SK-N-DZ (cell line): ENCODE measurements at regions not wholly inside any gene's neighbourhood (a gene's known extent, or its start where the extent isn't known, plus 50 kb on each side); places are given as distances from the start of the nearest gene placed in this dataset.

Experiments
- DNase-seq: peaks from one replicate; pipeline ENCODE4 v3.0.0-alpha.2; 2015; ENCODE audit warnings: low spot score

DNA sequence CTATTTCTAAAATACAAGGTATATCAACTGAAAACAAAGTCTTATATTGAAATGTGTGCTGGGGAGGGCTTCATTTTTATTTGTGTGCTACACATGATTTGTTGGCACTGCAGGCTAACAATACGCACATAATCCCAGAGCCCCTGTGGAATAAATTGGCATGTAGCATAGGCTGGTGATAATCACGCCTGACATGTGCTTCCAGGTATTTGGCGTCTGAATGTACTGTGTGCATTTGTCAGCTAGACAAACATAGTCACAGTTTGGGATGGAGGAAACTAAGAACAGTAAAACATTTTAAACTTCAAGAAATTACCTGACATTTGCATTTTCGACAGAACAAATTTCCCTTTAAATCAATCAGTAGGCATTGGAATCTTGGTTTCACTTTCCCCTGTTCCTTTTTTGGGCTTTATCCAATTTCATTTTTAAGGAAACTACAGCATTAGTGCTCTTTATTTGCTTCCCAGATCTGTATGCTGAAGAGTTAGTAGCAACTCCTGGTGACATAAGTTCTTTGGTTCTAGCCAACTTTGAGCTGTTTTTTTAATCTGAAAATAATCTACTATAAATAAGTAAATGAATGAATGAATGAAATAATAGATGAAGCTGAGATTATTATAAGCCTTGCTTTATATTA is 472.3 kb downstream of the PDHA2 start:
- no peak for DNase-seq

DNA sequence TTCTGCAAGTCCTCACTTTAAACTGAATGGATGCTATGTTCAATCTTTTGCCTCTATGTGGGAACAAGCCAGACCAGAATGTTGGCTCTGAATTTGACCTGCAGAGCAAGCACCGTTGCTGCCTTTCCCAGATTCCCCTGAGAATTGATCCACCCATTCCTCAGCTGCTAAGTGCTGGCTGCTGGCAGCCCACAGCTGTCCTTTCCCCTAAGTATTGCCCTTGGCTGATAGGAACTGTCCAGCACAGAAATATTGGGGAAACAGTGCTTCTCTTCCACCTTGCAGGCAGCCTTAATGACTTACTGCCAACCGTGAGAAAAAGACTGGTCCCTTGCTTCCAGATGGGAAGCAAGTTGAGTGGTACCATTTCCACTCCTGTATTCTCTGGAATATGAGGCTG is 475.9 kb downstream of the PDHA2 start:
- peak; percentile 28 for DNase-seq

DNA sequence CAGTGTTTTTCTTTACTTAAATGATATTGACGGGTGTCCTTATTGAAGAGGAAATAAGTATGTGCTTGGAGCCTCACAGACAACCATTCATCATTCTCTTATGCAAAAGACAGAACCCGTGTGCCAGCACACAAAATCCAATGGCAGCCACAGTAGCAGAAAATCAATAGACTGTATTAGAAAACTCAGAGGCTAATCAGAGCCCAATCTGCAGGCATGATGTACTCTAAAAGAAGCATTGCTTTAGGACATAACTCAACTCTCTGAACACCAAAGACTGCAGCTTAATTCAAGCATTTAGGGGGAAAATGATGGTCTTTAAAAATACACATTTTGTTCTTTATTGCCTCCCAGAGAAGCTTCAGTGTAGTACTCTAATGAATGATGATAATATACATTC is 476.9 kb downstream of the PDHA2 start:
- no peak for DNase-seq

DNA sequence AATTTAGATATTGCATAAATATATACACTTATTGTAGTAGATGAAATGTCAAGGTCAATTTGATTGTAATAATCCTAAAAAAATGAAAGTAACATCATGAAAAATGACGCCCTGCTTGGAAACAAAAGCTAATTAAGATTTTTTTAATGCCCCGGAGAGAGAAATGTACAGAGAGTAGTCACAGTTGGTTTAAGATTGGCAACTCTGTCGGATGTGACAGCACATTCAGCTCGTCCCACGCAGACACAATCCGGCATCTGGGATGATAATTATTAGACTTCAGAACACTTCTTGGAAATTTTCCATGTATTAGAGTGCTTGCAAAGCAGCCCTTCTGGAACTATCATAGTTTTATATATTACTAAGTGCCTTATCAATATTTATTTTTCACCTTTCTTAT is 478.0 kb downstream of the PDHA2 start:
- no peak for DNase-seq

DNA sequence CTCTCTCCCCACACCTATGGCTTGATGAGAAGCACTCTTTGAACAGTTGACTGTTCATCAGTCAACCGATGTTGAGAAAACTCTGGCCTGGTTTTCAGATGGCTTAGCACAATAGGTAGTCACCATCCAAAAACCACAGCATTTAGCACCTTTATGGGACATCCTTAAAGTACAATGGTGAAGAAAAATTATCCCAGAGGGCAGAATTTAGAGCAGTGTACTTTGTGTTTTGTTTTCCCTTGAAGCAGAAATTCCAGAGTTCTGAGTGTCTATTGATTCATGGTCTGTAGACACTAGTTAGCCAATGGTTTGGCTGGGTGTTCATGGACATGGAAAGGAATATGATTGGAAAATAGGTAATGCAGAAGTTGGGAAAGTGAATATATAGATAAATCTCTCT is 487.0 kb downstream of the PDHA2 start:
- no peak for DNase-seq

DNA sequence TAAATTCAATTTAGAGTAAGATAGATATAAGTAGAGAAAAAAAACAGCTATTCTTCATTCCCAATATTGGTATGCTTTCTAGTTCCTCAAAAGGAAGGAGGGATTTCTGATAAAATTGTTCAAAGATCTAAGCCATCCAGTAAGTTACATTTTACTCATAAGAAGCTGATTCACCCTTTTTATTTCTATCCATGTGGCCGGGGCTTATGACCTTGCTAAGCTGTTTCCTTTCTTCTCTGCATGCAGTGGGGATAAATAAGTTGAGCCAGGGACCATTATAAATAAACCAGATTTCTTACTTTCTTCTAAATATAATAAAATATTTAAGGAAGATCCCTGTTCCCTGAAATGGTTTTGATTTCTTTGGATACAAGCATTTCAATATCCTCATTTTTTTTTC is 502.3 kb downstream of the PDHA2 start:
- no peak for DNase-seq

DNA sequence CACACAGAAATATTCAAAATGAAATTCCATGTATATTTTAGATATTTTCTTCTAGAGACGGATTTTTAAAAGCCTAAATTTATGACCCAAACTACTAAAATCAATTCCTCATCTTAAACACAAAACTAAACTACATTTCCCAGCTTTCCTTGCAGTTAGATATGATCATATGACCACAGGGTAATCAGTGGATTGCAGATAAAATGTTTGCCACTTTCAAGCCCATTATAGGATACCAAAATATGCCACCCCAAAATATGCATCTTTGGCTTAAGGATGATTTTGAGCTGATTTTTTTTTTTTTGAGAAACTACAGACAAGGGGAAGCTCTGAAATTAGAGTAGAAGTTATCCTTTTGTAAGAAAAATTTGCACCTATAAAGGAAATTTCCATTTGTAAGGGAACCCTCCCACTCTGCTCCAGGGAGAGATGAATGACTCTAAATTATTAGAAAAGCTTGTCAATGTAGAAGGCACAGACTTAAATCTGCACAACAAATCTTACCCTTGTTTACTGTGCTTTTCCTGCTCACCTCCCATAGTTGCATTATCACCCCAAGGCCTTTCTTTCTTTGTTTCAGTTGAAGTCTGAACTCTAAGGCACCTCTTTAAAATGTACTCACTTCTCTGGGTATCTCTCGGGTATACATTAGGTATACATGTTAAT is 503.0 kb downstream of the PDHA2 start:
- DNase-seq: no peak

DNA sequence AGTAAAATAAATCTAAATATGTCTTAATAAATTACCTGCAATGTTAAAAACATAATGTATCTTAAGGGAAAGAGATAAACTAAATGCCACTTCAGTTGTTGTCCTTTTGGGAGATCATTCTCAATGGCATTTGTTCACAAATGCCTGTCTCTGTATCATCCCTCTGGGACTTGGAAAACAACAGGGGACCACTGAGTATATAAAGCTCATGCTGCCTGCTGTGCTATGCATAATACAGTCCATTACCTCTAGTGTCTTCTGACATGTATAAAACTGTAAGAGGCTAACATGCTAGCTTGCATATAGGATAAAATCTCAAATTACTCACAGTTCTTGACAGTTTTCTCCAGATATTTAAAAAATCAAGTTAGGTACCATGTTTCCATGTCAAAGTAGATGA is 503.9 kb downstream of the PDHA2 start:
- no peak for DNase-seq

DNA sequence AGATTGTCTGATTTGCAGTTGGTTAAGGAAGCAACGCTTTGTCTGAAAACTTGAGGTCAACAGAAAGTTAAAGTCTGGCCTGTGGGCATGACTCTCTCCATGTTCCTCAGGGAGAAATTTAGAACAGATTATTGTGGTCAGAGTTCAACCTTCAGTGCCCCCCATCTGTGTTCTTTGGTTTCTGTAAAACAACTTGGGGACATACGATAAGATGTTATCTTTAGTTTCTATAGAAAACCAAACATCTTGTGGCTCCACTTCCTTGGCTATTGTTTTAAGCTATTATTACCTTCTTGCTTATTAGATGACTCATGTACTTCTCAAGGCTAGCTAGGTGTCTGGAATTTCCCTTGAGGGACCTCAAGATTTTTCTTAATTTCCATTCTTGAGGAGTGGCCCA is 507.7 kb downstream of the PDHA2 start:
- DNase-seq: no peak

DNA sequence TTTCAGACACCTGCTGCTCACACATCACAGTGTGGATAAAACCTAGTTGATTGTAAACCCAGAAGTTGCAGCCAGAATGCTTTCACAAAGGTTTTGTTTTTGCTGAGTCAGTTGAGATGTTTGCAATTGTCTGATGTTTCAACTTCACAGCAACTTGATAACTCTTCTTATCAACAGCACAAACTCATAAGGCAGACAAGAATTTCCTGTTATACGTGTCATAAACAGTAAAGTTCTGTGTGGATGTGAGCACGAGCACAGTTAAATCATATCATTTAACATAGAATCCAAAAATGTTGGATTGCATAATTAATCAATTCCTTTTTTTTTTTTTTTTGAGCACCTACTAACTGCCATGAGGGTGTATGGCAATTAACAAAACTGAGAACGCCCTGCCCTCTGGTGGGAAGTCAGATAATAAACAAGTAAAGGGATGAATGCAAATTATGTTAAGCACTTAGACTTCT is 512.2 kb downstream of the PDHA2 start:
- DNase-seq: peak; percentile 40

DNA sequence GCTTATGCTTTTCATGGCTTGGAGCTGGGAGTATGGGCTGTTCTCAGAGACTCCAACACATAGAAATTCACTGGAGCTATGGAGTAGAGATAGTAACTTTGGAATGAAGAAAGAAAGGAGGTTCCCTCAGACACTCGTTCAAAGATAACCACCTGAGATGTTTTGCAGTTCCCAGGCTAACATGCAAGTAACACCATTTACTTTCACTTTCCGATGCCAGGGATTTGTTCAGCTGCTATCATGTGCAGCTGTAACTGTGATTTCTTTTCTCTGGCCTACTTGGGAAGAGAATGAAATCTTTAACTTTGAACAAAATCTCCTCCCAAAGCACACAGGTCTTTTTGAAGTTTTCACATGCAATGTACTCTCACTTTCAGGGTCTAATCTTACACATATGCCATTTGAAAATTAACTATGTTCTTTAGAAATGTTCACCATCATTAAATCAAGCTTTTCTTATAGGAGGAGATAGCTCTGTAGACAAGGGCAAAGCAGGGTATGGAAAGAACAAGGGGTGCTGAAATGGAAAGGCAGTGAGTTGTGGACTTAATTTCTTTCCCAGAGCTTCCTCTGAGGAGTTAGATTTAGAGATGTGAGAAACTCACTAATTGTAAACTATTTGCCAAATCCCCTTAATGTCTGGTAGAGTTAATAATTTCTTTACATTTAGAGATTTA is 514.3 kb downstream of the PDHA2 start:
- no peak for DNase-seq

DNA sequence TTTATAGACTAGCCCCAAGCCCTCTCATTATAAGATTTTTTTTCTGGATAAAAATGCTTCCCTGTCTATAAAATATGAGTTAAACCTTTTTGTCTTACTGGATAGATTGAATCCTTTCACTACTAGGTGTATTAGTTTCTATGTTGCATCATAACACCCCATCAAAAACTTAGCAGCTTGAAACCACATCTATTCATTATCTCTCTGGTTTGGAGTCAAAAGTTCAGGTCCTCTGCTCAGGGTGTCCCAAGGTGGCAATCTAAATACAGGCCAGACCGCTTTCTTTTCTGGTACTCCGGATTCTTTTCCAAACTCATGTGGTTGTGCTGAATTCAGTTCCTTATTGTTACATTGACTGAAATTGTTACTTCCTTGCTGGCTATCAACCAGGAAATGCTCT is 515.5 kb downstream of the PDHA2 start:
- DNase-seq: no peak

DNA sequence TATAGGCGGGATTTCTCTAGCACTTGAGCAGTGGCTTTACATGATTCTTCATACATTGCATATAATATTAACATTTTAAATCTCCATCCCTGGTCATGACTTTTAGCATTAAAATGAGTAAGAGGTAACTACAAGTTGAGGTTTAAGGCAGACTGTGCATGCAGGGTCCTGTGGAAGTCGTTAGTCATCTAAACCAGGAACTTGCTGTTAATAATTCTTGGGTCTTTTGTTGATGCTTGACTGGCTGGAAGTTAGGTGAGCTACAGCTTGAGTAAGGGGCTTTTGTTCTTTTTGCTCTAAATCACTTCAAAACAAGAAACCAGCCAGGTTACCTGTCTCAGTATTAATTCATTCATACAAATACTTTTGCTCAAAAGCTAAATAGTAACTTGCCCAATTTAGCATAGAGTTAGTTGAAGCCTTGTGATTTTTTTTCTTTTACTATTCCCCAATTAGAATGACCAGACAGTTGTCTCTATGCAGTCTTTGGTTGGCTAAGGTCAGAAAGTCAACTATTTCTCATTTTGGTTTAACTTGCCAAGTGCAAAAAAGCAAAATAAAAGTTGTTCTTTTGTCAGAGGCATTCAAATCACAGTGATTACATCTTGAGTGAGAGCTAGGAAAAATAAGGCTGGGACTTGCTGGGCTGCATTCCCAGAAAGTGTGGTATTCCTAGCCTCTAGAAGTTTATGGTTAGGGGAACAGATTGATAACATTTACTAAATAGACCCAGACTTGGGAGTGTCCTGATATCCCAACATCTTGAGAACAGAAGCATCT is 516.9 kb downstream of the PDHA2 start:
- no peak for DNase-seq

DNA sequence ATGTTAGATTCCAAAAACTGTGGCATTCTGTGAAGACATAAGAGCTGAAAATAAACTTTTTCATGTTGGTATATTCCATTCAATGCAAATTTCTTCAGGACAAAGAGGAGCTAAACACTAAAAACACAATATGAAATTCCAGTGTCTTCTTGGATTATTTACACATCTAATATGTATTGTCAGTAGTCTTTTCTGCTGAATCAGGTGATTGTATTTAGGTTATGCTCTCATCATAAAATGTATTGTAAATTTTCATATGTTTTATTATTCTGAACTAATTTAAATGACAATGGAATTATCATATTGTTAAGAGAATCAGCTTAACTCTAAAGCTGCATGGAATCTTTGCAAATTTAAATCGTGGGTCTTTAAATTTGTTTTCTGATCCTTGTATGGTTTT is 526.7 kb downstream of the PDHA2 start:
- no peak for DNase-seq

DNA sequence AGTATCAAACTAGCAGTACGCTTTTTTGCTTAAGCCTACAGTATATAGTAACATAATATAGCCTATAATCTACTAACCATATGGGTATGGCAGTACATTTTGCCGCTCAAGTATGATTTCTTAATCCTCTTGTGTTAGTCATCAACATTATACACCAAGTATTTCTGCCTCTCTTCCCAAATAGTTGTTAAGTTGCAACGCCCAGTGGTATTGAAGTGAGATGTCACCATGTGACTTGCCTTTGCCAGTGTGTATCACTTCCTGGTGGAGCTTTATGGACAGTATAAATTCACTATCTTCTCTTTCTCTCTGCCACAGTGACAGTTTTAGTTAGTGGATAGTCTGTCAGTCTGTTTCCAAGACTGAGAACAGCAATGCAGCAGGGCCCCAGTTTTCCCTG is 535.5 kb downstream of the PDHA2 start:
- no peak for DNase-seq

DNA sequence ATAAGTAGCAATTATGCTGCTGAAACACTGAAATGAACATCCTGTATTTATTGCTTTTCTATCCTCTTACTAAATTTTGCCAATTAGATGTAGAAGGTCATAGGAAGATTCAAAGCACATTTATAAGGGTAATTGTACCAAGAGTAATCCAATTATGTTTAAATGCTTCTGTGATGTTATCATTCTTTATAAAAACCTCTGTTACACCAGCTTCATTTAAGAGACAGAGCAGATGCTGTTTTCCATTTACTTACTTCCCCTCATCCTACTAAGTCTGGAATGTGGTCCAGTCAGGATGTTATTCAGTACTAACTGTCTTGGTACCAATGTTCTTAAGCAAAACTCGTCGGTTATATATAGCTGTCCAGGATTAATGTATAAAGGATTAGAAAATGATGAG is 539.6 kb downstream of the PDHA2 start:
- DNase-seq: peak; percentile 49

DNA sequence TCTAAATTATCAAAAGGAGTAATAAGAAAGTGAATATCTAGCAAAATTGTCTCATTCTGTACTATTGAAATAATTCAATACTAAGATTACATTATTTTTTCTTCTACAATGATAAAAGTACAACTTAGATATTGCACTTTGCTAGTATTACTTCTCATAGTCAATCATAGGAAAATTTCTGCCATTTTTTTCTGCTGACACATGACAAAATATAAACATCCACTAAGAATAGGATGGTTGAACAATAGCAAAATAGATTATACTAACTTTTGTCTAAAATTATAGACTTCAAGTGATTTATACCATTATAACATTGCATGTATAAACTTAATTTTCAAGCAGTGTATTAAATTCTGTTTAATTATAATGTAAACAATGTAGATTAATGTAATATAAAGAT is 540.2 kb downstream of the PDHA2 start:
- no peak for DNase-seq

DNA sequence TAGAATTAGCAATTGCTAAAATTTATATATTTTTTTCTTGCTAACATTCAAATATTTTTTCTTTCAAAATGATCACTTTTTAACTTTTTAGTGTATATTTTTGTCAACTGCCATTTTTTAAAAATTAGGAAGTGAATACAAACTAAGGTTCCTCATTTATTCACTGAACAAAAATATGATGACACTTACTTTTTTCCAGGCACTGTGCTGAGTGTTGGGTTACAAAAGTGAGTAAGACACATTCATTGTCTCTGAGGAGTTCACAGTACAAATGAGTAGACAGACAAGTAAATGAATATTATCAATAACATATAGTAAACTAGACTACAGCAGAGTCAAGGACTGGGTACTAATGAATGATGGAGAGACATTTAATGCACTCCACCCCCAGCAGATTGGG is 543.5 kb downstream of the PDHA2 start:
- DNase-seq: no peak

DNA sequence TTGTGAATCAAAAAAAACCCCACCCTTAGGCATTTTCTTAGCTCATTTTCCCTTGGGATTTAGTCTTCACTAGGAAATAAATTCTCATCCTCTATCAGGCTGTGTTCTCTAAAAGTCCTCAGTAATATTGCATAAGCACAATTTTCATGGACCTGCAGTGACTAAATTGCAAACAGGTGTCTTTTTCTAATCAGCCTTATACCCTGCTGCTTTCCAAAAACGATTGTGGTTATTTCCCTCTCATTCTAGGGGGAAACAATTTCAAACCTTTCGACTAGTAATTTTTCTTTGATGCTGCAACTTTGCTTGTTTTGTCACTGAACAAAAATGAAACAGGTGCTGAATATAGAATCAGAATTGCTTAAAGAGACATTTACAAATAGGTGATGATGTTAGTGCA is 549.9 kb downstream of the PDHA2 start:
- no peak for DNase-seq

DNA sequence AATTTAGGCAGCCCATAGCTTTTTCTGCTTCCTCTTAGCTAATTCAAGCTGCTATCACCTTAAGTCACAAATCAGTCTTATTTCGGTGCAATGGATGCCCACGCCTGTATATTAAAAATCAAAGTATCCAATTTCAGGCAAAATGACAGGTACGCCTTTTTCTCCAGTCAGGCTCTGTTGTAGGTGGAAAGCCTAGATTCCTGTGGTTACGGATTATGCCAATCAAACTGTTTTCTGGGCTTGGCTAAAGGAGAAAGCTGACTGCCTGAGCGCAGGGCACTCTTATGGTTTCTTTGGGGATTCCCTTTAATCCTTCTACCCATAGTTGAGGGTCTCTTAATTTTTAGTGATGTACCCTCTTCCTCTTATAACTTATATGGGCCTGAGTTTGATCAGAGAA is 550.5 kb downstream of the PDHA2 start:
- no peak for DNase-seq

DNA sequence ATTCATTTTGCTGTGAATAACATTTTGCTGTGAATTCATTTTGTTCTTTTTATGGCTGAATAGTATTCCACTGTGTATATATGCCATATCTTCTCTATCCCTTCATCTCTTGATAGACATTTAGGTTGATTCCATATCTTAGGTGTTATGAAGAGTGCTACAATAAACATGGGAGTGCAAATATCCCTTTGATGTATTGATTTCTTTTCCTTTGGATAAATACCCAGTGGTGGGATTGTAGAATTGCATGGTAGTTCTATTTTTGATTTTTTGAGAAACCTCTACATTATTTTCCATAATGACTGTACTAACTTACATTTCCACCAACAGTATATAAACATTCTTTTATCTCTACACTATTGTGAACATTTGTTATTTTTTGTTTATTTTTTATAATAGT is 555.9 kb downstream of the PDHA2 start:
- DNase-seq: no peak

DNA sequence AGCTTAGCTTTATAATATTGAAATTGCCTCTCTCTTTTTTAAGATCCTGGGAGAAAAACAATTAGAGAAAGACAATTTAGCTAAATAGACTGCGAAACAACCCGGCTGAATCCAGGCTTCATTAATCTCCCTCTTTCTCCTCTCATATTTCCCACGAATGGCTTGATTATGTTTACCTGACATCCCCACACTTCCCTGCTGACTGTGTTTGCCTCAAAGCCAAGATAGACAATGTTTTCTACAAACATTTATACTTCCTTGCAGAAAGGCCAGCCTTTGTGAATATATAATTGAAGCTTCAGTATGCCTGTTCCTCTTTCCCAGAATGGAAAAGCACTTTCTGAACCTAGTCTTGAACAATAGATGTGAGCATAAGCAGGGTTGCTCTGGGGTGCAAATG is 566.8 kb downstream of the PDHA2 start:
- DNase-seq: no peak
